Stomach (tissue), 8 donors: ENCODE measurements at regions not wholly inside any gene's neighbourhood (a gene's known extent, or its start where the extent isn't known, plus 50 kb on each side); places are given as distances from the start of the nearest gene placed in this dataset.

Source experiments
- DNase-seq, 2 donors: peaks; one replicate each; pipeline versions ENCODE4 v3.0.0 to v3.0.0-alpha.2; 2013 to 2019
- H3K27ac ChIP-seq, 5 donors: fragments of 200-600 bp in 4 of 5; sonication (generic) in 4 of 5; one replicate each; pipeline ENCODE4 v1.5.1; 2013 to 2019; ENCODE audit warnings: mild to moderate bottlenecking in 1 of 5, moderate library complexity in 1 of 5
- H3K27me3 ChIP-seq, 3 donors: fragments of 200-600 bp; sonication (generic); one replicate each; pipeline ENCODE4 v1.5.1; 2017 to 2019; ENCODE audit warnings: mixed run types in 1 of 3
- H3K36me3 ChIP-seq, 4 donors: fragments of 200-600 bp; sonication (generic); 1 replicate in 3 of 4; 2 replicates in 1 of 4; pipeline ENCODE4 v1.5.1; 2016 to 2019
- H3K4me1 ChIP-seq, 4 donors: fragments of 200-600 bp; sonication (generic); one replicate each; pipeline ENCODE4 v1.5.1; 2016 to 2019
- H3K4me3 ChIP-seq, 4 donors: fragments of 200-600 bp; sonication (generic) in 3 of 4; one replicate each; pipeline ENCODE4 v1.5.1; 2016 to 2019; ENCODE audit warnings: mild to moderate bottlenecking in 1 of 4
- H3K9me3 ChIP-seq, 4 donors: fragments of 200-600 bp; sonication (generic); one replicate each; pipeline ENCODE4 v1.5.1; 2016 to 2019
- CTCF ChIP-seq, 7 experiments: fragments of 450-650 bp in 4 of 7; fragments of 200-600 bp in 3 of 7; sonication (generic) in 3 of 7; IDR thresholded peaks; one replicate each; pipeline ENCODE4 v1.5.1; 2016 to 2019; ENCODE audit warnings: antibody characterized with exemption in 7 of 7, control low read depth in 2 of 7, mild to moderate bottlenecking in 1 of 7
- EP300 ChIP-seq: sonication (generic); formaldehyde crosslinking; IDR thresholded peaks from one replicate; pipeline ENCODE4 v1.6.1; 2017; ENCODE audit warnings: antibody characterized with exemption
- POLR2A ChIP-seq, 4 donors: fragments of 450-650 bp; IDR thresholded peaks; one replicate each; pipeline ENCODE4 v1.6.1; 2016; ENCODE audit warnings: antibody characterized with exemption in 4 of 4, control low read depth in 2 of 4, mild to moderate bottlenecking in 1 of 4, moderate library complexity in 1 of 4
- POLR2AphosphoS5 ChIP-seq, 3 donors: sonication (generic); formaldehyde crosslinking; IDR thresholded peaks; one replicate each; pipeline ENCODE4 v1.6.1; 2016; ENCODE audit warnings: antibody characterized with exemption in 3 of 3
- WGBS, 5 donors: extraction: QIAGEN DNeasy Blood & Tissue Kit in 3 of 5; methylation state at CpG; one replicate each; pipeline versions ENCODE4 v1.1.5 to v1.1.7; 2013 to 2018; 5-methylcytosine and 5-hydroxymethylcytosine counted together
- intact Hi-C: fragments of 100-400 bp; cut with DNase I; formaldehyde crosslinking; loops from one replicate; pipeline ENCODE4 v1.15.1; 2023; ENCODE audit warnings: low total_unique reads
- donor health status: healthy with polysubstance abuse.
- donor health status: Bipolar disorder and iron deficiency.
- donor health status: healthy.

DNA sequence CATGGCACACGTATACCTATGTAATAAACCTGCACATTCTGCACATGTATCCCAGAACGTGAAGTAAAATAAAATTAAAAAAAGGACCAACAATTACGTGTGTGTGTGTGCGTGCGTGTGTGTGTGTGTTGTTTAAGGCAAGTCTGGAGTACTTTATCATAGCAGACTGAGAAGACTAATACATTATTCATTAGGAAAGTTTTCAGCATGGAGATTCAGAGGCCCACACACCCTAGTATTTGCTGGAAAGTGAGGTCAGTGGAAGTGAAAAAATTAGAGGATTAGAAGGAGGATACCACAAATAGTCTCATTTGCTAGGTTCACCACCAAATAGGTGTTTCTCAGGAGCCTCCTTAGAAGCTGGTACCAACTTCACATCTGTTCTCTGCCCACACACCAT is 457.1 kb upstream of the CPEB2 start:
- intact Hi-C loops, result no loop called here
- Histone ChIP-seq H3K4me1 (no peaks in the 10 kb centered on the region), H3K9me3 (peaks cover 0 to 5% (median 0%) of the 10 kb centered on the region in 4 donors), H3K36me3 (no peaks in the 10 kb centered on the region), H3K27ac (no peak overlapping the region), H3K27me3 (no peaks in the 10 kb centered on the region), H3K4me3 (no peak overlapping the region)
- 86 to 96% (median 94%) methylated on average over 5 of the region's 5 CpGs for WGBS, 5 donors
- DNase-seq, result no peak
- TF ChIP-seq EP300 (no peak), POLR2AphosphoS5 (IDR thresholded peaks at IDR 0.05) (no peak), POLR2A (IDR thresholded peaks at IDR 0.05) (no peak), CTCF (IDR thresholded peaks at IDR 0.05) (no peak)

DNA sequence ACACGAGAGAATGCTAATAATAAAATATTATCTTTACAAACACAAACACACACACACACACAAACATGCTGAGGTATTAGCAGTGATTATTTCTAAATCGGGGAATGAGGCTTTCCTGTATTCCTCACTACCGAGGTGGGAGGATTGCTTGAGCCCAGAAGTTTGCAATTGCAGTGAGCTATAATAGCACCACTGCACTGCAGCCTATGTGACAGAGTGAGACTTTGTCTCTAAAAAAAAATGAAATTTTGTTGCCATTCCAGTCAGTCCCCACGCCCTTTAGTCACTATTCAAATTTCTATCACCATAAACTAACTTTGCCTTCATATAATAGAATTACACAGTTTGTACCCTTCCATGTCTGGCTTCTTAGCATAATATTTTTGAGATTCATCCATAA is 456.5 kb upstream of the CPEB2 start:
- Histone ChIP-seq H3K36me3 (no peaks in the 10 kb centered on the region), H3K27me3 (no peaks in the 10 kb centered on the region), H3K4me1 (no peaks in the 10 kb centered on the region), H3K9me3 (peaks cover 0 to 5% (median 0%) of the 10 kb centered on the region in 4 donors), H3K4me3 (no peak overlapping the region), H3K27ac (no peak overlapping the region)
- WGBS, 5 donors, result 67 to 81% (median 70%) methylated on average over 4 of the region's 4 CpGs
- TF ChIP-seq POLR2A (IDR thresholded peaks at IDR 0.05), result no peak
- TF ChIP-seq EP300, result no peak
- TF ChIP-seq CTCF (IDR thresholded peaks at IDR 0.05), result no peak
- no peak for TF ChIP-seq POLR2AphosphoS5 (IDR thresholded peaks at IDR 0.05)
- intact Hi-C loops, result no loop called here
- no peak for DNase-seq

DNA sequence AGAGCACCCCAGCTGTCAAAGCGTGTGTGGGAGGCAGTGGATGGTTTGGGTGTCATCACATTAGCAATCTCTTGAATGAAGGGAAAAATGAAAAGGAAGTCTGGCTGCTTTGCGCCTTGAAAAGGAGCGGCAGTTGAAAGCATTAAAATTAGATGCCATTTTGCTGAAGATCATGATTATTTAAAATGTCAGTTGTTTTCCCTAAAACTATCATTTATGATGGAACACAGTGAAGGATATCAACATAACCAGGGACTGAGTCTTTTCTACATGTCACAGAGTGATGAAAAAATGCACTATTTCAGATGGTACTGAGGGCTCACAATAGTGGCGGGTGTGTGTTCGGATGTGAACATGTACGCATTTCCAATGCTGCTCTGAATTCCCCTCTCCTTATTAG is 450.2 kb upstream of the CPEB2 start:
- Histone ChIP-seq H3K9me3 (no peaks in the 10 kb centered on the region), H3K4me1 (no peaks in the 10 kb centered on the region), H3K36me3 (no peaks in the 10 kb centered on the region), H3K4me3 (no peak overlapping the region), H3K27ac (no peak overlapping the region), H3K27me3 (no peaks in the 10 kb centered on the region)
- DNase-seq, result no peak
- intact Hi-C loops, result no loop called here
- WGBS, 5 donors, result 82 to 93% (median 92%) methylated on average over 6 of the region's 6 CpGs
- no peak for TF ChIP-seq EP300

DNA sequence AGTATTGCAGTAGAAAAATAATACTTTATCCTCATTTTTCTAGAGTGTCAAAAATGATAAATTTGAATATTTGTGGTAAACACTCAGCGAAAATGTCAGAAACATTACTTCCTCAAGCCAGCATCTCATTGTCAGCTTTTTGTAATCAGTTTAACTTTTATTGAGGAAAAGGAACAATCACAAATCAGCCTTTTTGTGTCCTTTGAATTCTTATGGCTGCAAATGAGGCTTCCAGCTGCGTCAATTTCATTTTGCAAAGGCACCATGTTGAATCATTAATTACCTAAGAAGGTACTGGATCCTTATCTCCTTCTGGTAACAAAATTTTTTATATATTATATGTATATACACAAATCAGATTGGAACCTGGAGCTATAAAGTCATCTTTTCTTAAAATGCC is 442.6 kb upstream of the CPEB2 start:
- H3K4me1 ChIP-seq, result no peaks in the 10 kb centered on the region
- no peaks in the 10 kb centered on the region for H3K27me3 ChIP-seq
- TF ChIP-seq EP300 (no peak), CTCF (IDR thresholded peaks at IDR 0.05) (no peak), POLR2AphosphoS5 (IDR thresholded peaks at IDR 0.05) (no peak), POLR2A (IDR thresholded peaks at IDR 0.05) (no peak)
- H3K4me3 ChIP-seq, result no peak overlapping the region
- H3K27ac ChIP-seq, result no peak overlapping the region
- intact Hi-C loops, result no loop called here
- no peaks in the 10 kb centered on the region for H3K9me3 ChIP-seq
- DNase-seq, result no peak
- no peaks in the 10 kb centered on the region for H3K36me3 ChIP-seq
- 88 to 93% (median 90%) methylated on average over 2 of the region's 2 CpGs for WGBS, 5 donors

DNA sequence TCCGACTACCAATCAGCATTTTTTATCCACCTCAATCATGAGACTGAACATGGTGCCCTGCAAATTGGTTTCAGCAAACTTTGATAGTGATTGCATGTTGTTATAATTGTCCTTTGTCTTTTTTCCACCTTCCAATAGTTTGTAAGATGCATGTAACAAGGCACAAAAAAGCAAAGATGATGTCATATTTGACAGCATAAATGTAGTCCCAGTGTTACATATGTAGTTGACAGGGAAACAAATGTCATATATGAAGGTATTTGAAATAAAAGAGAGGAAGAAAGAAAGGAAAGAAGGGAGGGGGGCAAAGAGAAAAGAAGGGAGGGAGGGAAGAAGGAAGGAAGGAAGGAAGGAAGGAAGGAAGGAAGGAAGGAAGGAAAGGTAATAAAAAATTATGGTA is 441.7 kb upstream of the CPEB2 start:
- no peaks in the 10 kb centered on the region for H3K9me3 ChIP-seq
- H3K4me1 ChIP-seq, result no peaks in the 10 kb centered on the region
- TF ChIP-seq POLR2A (IDR thresholded peaks at IDR 0.05) (no peak), CTCF (IDR thresholded peaks at IDR 0.05) (no peak), POLR2AphosphoS5 (IDR thresholded peaks at IDR 0.05) (no peak), EP300 (no peak)
- no peaks in the 10 kb centered on the region for H3K27me3 ChIP-seq
- no peak overlapping the region for H3K27ac ChIP-seq
- H3K4me3 ChIP-seq, result no peak overlapping the region
- H3K36me3 ChIP-seq, result no peaks in the 10 kb centered on the region
- intact Hi-C loops, result no loop called here
- WGBS, 5 donors, result 74 to 92% (median 83%) methylated on average over 1 of the region's 1 CpG
- no peak for DNase-seq
